Spleen (tissue), 7 donors: ENCODE measurements at regions not wholly inside any gene's neighbourhood (a gene's known extent, or its start where the extent isn't known, plus 50 kb on each side); places are given as distances from the start of the nearest gene placed in this dataset.

ENCODE experiments used
- POLR2A ChIP-seq, 3 donors: fragments of 450-650 bp; IDR thresholded peaks; one replicate each; pipeline ENCODE4 v1.5.1; 2017; ENCODE audit warnings: antibody characterized with exemption in 3 of 3, mild to moderate bottlenecking in 1 of 3
- POLR2AphosphoS5 ChIP-seq, 3 donors: sonication (generic); formaldehyde crosslinking; IDR thresholded peaks; one replicate each; pipeline ENCODE4 v1.5.1; 2017; ENCODE audit warnings: antibody characterized with exemption in 3 of 3
- TF ChIP-seq, protein P1 (sequence below), 11 experiments: fragments of 200-600 bp in 7 of 11; fragments of 450-650 bp in 4 of 11; sonication (generic) in 4 of 11; IDR thresholded peaks in 8 of 11; conservative IDR thresholded peaks in 3 of 11; 1 replicate in 7 of 11; 2 replicates in 4 of 11; pipeline versions ENCODE4 v1.4.0 to v1.8.0; 2016 to 2021; ENCODE audit warnings: antibody characterized with exemption in 11 of 11, inconsistent platforms in 4 of 11, mild to moderate bottlenecking in 1 of 11
- donor health status: DM: no; HTN: no; CAD: no; lungs with moderate emphysema.
- donor health status: DM: no; HTN: no; CAD: no.
- donor health status: DM: no; HTN: no; CAD: no.

DNA sequence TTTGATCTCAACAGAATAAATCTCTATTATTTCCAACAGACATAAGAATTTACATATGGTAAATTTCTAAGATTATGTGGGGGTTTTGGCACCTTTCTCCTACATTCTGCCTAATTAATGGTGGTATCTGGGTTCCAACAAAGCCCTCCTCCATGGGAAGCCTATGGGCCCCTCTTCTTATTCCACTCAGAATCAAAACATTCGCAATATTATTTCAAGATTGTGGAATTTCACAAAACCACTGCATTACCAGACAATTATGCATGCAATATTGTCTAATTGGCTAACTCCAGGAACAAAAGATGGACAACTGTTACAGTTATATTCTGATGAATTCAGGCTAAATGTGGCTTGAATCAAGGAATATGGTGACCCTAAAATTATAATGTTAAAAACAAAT is 434.0 kb downstream of the NFIB start:
- TF ChIP-seq, protein P1, sequence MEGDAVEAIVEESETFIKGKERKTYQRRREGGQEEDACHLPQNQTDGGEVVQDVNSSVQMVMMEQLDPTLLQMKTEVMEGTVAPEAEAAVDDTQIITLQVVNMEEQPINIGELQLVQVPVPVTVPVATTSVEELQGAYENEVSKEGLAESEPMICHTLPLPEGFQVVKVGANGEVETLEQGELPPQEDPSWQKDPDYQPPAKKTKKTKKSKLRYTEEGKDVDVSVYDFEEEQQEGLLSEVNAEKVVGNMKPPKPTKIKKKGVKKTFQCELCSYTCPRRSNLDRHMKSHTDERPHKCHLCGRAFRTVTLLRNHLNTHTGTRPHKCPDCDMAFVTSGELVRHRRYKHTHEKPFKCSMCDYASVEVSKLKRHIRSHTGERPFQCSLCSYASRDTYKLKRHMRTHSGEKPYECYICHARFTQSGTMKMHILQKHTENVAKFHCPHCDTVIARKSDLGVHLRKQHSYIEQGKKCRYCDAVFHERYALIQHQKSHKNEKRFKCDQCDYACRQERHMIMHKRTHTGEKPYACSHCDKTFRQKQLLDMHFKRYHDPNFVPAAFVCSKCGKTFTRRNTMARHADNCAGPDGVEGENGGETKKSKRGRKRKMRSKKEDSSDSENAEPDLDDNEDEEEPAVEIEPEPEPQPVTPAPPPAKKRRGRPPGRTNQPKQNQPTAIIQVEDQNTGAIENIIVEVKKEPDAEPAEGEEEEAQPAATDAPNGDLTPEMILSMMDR (IDR thresholded peaks at IDR 0.05 in 8 of 11, conservative IDR thresholded peaks at IDR 0.05 in 3 of 11): no peak
- TF ChIP-seq POLR2A (IDR thresholded peaks at IDR 0.05) (no peak), POLR2AphosphoS5 (IDR thresholded peaks at IDR 0.05) (no peak)
